ENCODE measurements at regions not wholly inside any gene's neighbourhood (a gene's known extent, or its start where the extent isn't known, plus 50 kb on each side); places are given as distances from the start of the nearest gene placed in this dataset.

DNA sequence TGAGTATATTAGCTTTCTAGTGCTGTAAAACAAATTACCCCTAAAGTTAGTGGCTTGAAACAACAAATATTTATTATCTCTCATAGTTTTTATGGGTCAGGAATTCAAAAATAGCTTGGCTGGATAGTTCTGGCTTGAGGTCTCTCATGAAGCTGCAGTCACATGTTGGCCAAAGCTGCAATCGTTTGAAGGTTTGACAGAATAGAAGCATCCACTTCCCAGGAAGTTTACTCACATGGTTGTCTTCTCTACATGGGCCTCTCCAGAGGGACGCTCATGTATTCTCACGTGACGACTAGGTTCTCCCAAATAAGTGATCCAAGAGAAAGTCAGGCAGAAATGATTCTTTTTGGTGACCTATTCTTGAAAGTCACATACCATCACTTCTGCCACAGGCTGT, 99.1 kb downstream of the NIBAN1 start:
- no peak for DNase-seq (ENCODE audit: low spot score)
- Histone ChIP-seq H3K9me3 (no peaks in the 10 kb centered on the region), H3K36me3 (no peaks in the 10 kb centered on the region), H3K27ac (no peak overlapping the region), H3K27me3 (replicated peaks; ENCODE audit: insufficient read depth) (no peaks in the 10 kb centered on the region), H3K4me3 (no peak overlapping the region), H3K4me1 (replicated peaks) (no peaks in the 10 kb centered on the region)
- WGBS: 80% methylated on average over 4 of the region's 4 CpGs
- intact Hi-C loops (cut with DNase I): no loop called here
- TF ChIP-seq, protein P1, sequence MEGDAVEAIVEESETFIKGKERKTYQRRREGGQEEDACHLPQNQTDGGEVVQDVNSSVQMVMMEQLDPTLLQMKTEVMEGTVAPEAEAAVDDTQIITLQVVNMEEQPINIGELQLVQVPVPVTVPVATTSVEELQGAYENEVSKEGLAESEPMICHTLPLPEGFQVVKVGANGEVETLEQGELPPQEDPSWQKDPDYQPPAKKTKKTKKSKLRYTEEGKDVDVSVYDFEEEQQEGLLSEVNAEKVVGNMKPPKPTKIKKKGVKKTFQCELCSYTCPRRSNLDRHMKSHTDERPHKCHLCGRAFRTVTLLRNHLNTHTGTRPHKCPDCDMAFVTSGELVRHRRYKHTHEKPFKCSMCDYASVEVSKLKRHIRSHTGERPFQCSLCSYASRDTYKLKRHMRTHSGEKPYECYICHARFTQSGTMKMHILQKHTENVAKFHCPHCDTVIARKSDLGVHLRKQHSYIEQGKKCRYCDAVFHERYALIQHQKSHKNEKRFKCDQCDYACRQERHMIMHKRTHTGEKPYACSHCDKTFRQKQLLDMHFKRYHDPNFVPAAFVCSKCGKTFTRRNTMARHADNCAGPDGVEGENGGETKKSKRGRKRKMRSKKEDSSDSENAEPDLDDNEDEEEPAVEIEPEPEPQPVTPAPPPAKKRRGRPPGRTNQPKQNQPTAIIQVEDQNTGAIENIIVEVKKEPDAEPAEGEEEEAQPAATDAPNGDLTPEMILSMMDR (IDR thresholded peaks at IDR 0.05): no peak
- TF ChIP-seq POLR2A (IDR thresholded peaks at IDR 0.05) (no peak), POLR2AphosphoS5 (IDR thresholded peaks at IDR 0.05) (no peak)

DNA sequence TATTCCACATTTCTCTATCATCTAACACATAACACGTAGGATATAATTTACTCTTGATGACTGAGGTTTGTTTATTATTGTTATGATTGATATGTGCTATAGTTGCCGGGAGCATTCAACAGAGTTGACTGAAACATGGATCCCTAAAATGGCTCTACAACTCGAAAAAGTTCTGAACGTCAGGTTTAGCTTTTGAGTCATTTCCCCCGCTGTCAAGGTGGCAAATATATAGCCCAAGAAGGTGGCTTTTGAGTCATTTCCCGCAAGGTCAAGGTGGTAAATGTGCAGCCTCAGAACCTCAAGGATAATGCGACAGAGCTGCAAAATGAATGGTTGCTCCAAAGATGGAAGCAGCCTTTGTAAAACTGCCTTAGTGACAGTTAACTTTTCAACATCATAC, 104.0 kb downstream of the NIBAN1 start:
- H3K4me1 ChIP-seq (replicated peaks): no peaks in the 10 kb centered on the region
- intact Hi-C loops (cut with DNase I): no loop called here
- H3K27me3 ChIP-seq (replicated peaks; ENCODE audit: insufficient read depth): no peaks in the 10 kb centered on the region
- no peak for DNase-seq (ENCODE audit: low spot score)
- H3K4me3 ChIP-seq: no peak overlapping the region
- H3K9me3 ChIP-seq: no peaks in the 10 kb centered on the region
- H3K27ac ChIP-seq: no peak overlapping the region
- 85% methylated on average over 7 of the region's 7 CpGs for WGBS
- no peaks in the 10 kb centered on the region for H3K36me3 ChIP-seq
- TF ChIP-seq POLR2AphosphoS5 (IDR thresholded peaks at IDR 0.05): no peak
- TF ChIP-seq POLR2A (IDR thresholded peaks at IDR 0.05): no peak
- TF ChIP-seq, protein P1 (IDR thresholded peaks at IDR 0.05): no peak

DNA sequence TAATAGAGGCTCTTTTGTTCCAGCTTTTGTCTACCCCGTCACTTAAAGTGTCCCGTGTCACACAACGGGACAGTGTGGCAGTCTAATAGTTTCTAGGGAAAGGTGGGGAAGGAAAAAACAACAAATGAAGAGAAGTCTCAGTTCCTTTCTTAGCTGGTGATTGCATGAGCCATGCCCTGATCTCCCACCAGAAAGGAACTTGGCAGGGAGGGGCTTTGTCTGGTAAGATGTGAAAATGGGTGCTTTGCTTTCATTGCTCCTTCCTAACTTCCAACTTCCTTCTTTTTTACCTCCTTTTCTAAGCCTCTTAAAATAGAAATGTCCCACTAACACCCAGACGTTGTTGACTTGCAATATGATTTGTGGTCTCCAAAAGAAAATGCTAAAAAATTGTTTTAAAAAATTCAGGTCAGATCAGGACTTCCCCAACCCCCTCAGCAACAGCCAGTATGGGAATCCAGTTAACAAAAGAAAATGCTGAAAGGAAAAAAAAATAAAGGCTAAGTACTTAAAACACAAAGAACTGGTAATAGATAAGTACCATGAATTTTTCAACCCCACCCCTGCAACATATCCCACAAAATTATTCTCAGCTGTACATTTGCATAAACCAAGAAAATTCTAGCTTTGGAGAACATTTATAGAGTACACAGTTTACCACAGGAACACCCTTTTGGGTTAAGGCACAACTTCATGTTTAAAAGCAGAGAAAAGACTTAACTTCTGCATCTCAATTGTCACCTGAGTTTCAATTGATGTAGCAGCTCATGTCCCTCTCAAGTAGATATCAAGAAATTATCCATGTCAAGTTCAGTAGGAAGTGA, 106.2 kb downstream of the NIBAN1 start:
- Histone ChIP-seq H3K27me3 (replicated peaks; ENCODE audit: insufficient read depth) (no peaks in the 10 kb centered on the region), H3K27ac (peak overlapping the region in 1 of 2 donors; percentile 51), H3K4me1 (replicated peaks) (no peaks in the 10 kb centered on the region), H3K36me3 (no peaks in the 10 kb centered on the region), H3K9me3 (no peaks in the 10 kb centered on the region), H3K4me3 (no peak overlapping the region)
- no peak for DNase-seq (ENCODE audit: low spot score)
- 74% methylated on average over 4 of the region's 4 CpGs for WGBS
- TF ChIP-seq POLR2AphosphoS5 (IDR thresholded peaks at IDR 0.05): no peak
- TF ChIP-seq, protein P1 (IDR thresholded peaks at IDR 0.05): no peak
- TF ChIP-seq POLR2A (IDR thresholded peaks at IDR 0.05): no peak
- intact Hi-C loops (cut with DNase I): no loop called here

DNA sequence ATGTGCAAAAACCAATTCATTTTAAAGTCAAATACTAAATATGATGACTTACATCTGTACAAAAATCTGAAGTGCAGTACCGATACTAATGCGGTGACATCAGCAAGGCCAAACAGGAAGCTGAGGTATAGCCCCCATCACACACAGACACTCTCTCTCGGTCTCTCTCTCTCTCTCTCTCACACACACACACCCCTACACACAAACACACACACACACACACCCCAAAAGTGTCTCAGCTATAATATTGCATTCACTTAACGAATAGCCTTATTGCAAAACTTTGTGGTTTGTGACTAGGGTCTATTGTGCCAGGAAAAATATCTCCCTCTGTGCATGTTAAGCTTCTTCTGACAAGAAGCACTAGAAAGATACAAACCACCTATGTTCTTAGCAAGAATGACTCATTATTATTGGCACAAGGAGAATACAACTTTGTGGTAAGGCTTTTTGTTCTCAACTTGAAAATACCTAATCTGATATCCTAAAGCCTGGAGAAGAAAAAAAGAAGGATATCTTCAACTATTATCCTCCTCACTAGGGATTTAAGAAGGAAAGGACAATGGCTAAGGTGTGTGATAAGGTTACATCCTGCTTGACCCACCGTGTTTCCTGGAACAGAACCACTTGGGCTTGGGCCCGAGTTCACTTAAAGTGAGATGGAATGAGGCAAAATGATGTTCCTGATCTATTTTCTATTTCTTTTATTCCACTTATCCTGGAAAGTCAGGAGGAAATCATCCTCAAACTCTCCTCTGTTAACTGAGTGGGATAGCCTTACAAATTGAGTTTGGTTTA, 107.1 kb downstream of the NIBAN1 start:
- no peaks in the 10 kb centered on the region for H3K4me1 ChIP-seq (replicated peaks)
- intact Hi-C loops (cut with DNase I): no loop called here
- no peaks in the 10 kb centered on the region for H3K27me3 ChIP-seq (replicated peaks; ENCODE audit: insufficient read depth)
- DNase-seq (ENCODE audit: low spot score): no peak
- no peaks in the 10 kb centered on the region for H3K9me3 ChIP-seq
- H3K27ac ChIP-seq: peak overlapping the region in 1 of 2 donors; percentile 51
- H3K4me3 ChIP-seq: no peak overlapping the region
- no peaks in the 10 kb centered on the region for H3K36me3 ChIP-seq
- 49% methylated on average over 6 of the region's 6 CpGs for WGBS
- TF ChIP-seq POLR2AphosphoS5 (IDR thresholded peaks at IDR 0.05): peak; percentile 53
- no peak for TF ChIP-seq POLR2A (IDR thresholded peaks at IDR 0.05)
- TF ChIP-seq, protein P1 (IDR thresholded peaks at IDR 0.05): no peak

Data from prostate gland (tissue), 2 donors.